ENCODE measurements at regions not wholly inside any gene's neighbourhood (a gene's known extent, or its start where the extent isn't known, plus 50 kb on each side); places are given as distances from the start of the nearest gene placed in this dataset.

- Mint-ChIP-seq H3K9me3 (peaks cover 3% of the 10 kb centered on the region), H3K36me3 (no peaks in the 10 kb centered on the region), H3K4me3 (no peak overlapping the region), H3K4me1 (no peaks in the 10 kb centered on the region), H3K27ac (no peak overlapping the region)
- ATAC-seq (peak; percentile 59), DNase-seq (ENCODE audit: low spot score in 2 of 2) (no peak)
These were observed 149.9 kb downstream of the RBM43 start for GRCh38 chr2:151111599-151112278.

- Mint-ChIP-seq H3K4me1 (no peaks in the 10 kb centered on the region), H3K27ac (no peak overlapping the region), H3K36me3 (no peaks in the 10 kb centered on the region), H3K9me3 (peaks cover 3% of the 10 kb centered on the region), H3K4me3 (no peak overlapping the region)
- no peak for DNase-seq (ENCODE audit: low spot score in 2 of 2)
- ATAC-seq, result no peak
These were observed 154.7 kb downstream of the RBM43 start for GRCh38 chr2:151106805-151107506.

DNA sequence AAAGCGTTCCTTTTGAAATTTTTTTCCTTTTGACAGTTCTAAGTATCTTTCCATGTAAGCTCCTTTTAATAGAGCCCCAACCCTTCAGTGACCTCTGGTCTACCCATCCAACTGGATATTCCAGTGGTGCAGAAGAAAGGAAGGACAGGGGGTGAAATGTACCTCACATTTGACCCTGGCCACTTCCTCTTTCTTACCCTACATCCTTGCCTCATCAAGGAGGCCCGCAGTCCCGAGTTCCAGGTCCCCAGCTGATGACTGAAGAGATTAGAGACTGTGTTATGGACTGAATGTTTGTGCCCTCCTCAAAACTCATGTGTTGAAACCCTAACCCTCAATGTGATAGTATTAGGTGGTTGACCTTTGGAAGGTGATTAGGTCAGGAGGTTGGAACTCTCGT lies 158.1 kb downstream of the RBM43 start:
- Mint-ChIP-seq H3K4me3 (no peak overlapping the region), H3K4me1 (no peaks in the 10 kb centered on the region), H3K36me3 (no peaks in the 10 kb centered on the region), H3K27ac (no peak overlapping the region), H3K9me3 (peaks cover 3% of the 10 kb centered on the region)
- no peak for ATAC-seq
- no peak for DNase-seq (ENCODE audit: low spot score in 2 of 2)

DNA sequence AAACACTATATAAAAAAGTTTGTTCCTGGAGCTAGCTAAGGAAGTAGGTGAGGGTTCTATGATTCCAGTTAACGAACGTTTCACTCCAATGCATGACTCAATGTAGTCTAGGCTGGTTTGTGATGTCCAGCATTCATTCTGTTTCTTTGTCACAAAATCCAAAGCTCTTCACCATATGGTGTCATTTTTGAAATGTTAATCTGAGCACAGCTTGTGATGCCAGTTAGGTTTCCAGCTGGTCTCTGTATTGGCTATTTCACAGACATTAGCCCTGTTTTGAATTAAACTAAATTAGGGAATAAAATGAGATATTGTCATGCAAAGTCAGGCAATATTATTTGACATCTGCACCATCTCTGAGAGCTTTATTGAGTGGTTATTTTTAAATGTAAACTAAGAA lies 159.4 kb downstream of the RBM43 start:
- H3K4me3 Mint-ChIP-seq, result no peak overlapping the region
- ATAC-seq, result no peak
- no peaks in the 10 kb centered on the region for H3K4me1 Mint-ChIP-seq
- no peak overlapping the region for H3K27ac Mint-ChIP-seq
- H3K36me3 Mint-ChIP-seq, result no peaks in the 10 kb centered on the region
- DNase-seq (ENCODE audit: low spot score in 2 of 2), result no peak
- H3K9me3 Mint-ChIP-seq, result no peaks in the 10 kb centered on the region

DNA sequence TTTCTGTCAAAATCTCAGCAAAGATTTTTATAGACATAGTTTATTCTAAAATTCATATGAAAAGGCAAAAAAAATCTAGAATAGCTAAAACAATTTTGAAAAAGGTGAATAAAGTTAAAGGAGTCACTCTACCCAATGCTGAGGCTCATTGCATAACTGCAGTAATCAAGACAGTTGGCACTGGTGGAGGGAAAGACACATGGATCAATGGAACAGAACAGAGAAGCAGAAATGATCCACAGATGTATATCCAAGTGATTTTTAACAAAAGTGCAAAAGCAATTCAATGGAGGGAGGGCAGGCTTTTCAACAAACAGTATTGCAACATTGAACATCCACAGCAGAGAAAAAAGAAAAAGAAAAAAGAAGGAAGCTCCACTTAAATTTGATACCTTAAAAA lies 162.8 kb downstream of the RBM43 start:
- Mint-ChIP-seq H3K9me3 (no peaks in the 10 kb centered on the region), H3K4me3 (no peak overlapping the region), H3K36me3 (no peaks in the 10 kb centered on the region), H3K4me1 (no peaks in the 10 kb centered on the region), H3K27ac (no peak overlapping the region)
- DNase-seq (ENCODE audit: low spot score in 2 of 2) (no peak), ATAC-seq (no peak)

- ATAC-seq (no peak), DNase-seq (ENCODE audit: low spot score in 2 of 2) (no peak)
- Mint-ChIP-seq H3K4me1 (no peaks in the 10 kb centered on the region), H3K36me3 (no peaks in the 10 kb centered on the region), H3K9me3 (no peaks in the 10 kb centered on the region), H3K27ac (no peak overlapping the region), H3K4me3 (no peak overlapping the region)
These were observed 163.8 kb downstream of the RBM43 start for GRCh38 chr2:151097895-151098294.

DNA sequence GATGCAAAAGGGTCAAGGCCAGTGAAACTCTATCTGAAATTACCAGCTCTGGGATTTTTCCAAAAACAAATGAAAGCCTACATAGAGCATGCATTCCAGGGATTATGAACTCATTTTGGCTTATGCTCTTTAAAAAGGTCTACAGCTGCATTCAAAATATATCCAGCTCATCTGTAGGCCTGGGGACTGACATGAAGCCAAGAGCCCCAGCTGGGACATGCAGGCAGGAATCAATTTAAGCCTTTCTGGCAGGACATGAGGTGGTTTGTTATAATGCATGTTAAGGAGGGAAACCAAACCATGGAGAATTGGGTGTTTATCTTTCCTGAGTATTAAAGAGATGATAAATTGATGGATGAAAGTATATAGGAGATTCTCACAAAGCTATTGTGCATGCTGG lies 164.5 kb downstream of the RBM43 start:
- Mint-ChIP-seq H3K4me1 (no peaks in the 10 kb centered on the region), H3K4me3 (no peak overlapping the region), H3K27ac (no peak overlapping the region), H3K9me3 (no peaks in the 10 kb centered on the region), H3K36me3 (no peaks in the 10 kb centered on the region)
- ATAC-seq (no peak), DNase-seq (ENCODE audit: low spot score in 2 of 2) (no peak)

DNA sequence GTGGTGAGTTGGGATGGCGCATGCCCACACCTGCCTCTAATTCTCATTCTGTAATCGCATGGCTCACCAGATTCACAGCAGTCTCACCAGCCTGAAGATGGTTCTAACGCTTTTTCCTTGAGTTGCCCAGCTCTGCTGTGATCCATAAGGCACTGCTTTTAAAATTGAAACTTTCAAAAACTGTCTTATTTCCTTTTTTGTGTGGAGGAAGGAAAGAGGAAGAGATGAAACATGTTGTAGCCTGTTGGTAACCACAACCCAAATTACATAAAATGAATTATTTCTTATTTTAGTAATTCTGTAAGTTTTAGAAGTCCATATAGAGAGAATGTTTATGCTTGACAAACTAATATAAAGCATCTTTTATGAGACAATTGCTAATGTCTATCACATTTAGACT lies 165.4 kb downstream of the RBM43 start:
- ATAC-seq (no peak), DNase-seq (ENCODE audit: low spot score in 2 of 2) (no peak)
- Mint-ChIP-seq H3K36me3 (no peaks in the 10 kb centered on the region), H3K9me3 (no peaks in the 10 kb centered on the region), H3K4me1 (no peaks in the 10 kb centered on the region), H3K4me3 (no peak overlapping the region), H3K27ac (no peak overlapping the region)

GRCh38 chr2:151095463-151095862 lies 166.2 kb downstream of the RBM43 start:
- DNase-seq (ENCODE audit: low spot score in 2 of 2), result no peak
- no peak for ATAC-seq
- Mint-ChIP-seq H3K4me1 (no peaks in the 10 kb centered on the region), H3K4me3 (no peak overlapping the region), H3K27ac (no peak overlapping the region), H3K9me3 (no peaks in the 10 kb centered on the region), H3K36me3 (no peaks in the 10 kb centered on the region)

GRCh38 chr2:151091583-151091982 lies 170.1 kb downstream of the RBM43 start:
- DNase-seq (ENCODE audit: low spot score in 2 of 2) (no peak), ATAC-seq (no peak)
- Mint-ChIP-seq H3K27ac (no peak overlapping the region), H3K9me3 (no peaks in the 10 kb centered on the region), H3K36me3 (no peaks in the 10 kb centered on the region), H3K4me3 (no peak overlapping the region), H3K4me1 (no peaks in the 10 kb centered on the region)

DNA sequence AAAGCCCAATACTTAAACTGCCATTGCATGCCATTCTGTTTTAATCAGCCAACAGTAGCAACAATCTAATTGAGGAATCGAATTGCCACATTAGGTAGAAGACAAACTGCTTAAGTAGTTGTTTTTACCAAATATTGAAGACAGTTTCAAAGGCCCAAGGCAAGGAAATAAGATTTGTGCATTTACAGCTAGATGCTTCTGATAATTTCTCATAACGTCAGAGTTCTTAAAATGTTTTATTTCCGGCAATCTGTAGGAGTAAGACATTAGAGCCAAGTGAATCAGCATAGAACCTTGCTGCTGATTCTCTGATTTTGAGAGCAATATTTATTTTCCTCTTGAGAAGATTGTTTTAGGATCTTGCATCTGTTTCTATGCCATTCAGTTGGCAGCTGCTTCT lies 174.3 kb downstream of the RBM43 start:
- no peaks in the 10 kb centered on the region for H3K36me3 Mint-ChIP-seq
- no peak overlapping the region for H3K27ac Mint-ChIP-seq
- no peak overlapping the region for H3K4me3 Mint-ChIP-seq
- no peaks in the 10 kb centered on the region for H3K4me1 Mint-ChIP-seq
- ATAC-seq, result no peak
- DNase-seq (ENCODE audit: low spot score in 2 of 2), result no peak
- no peaks in the 10 kb centered on the region for H3K9me3 Mint-ChIP-seq

- Mint-ChIP-seq H3K4me3 (no peak overlapping the region), H3K27ac (no peak overlapping the region), H3K4me1 (no peaks in the 10 kb centered on the region), H3K36me3 (no peaks in the 10 kb centered on the region), H3K9me3 (no peaks in the 10 kb centered on the region)
- ATAC-seq, result no peak
- no peak for DNase-seq (ENCODE audit: low spot score in 2 of 2)
These were observed 176.5 kb downstream of the RBM43 start for GRCh38 chr2:151085181-151085611.

- DNase-seq (ENCODE audit: low spot score in 2 of 2) (no peak), ATAC-seq (no peak)
- no peaks in the 10 kb centered on the region for H3K36me3 Mint-ChIP-seq
- no peak overlapping the region for H3K27ac Mint-ChIP-seq
- H3K4me3 Mint-ChIP-seq, result no peak overlapping the region
- no peaks in the 10 kb centered on the region for H3K4me1 Mint-ChIP-seq
- no peaks in the 10 kb centered on the region for H3K9me3 Mint-ChIP-seq
These were observed 177.5 kb downstream of the RBM43 start for GRCh38 chr2:151083856-151084795.

DNA sequence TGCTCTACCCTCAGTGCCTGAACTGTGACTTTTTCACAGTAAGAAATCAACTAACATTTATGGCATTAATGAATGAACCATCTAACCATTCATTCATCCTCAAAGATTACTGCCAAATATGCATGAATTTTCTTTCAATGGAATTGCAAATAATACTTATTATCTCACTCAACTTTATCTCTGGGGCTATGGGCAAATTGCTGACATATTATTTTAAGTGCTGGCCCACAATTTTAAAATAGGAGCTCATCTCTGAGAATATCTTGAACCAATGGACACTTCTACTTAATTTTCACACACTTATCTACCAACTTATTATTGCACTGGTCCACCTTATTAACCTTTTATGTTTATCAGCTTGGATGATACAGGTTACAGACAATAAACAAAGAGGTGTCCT lies 182.8 kb downstream of the RBM43 start:
- Mint-ChIP-seq H3K4me3 (no peak overlapping the region), H3K9me3 (peaks cover 7% of the 10 kb centered on the region), H3K27ac (no peak overlapping the region), H3K36me3 (no peaks in the 10 kb centered on the region), H3K4me1 (no peaks in the 10 kb centered on the region)
- no peak for ATAC-seq
- no peak for DNase-seq (ENCODE audit: low spot score in 2 of 2)

DNA sequence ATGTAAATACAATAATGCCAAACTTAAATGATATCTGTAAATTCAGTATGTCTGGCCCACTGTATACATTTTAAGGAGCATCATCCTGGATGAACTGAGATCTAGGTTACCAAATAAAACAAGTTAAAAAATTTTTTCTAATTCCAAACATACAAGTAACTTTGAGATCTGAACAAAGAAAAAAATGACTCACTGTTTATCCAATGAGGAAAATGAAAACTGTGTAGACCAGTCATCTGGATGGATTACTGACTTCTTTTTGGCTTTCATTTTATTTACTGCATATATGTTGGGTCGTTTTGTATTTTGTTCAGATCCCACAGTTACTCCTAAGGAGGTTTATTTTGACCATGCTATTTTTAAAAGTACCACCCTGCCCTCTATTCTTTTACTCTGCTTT lies 189.8 kb downstream of the RBM43 start:
- ATAC-seq, result no peak
- no peak for DNase-seq (ENCODE audit: low spot score in 2 of 2)
- no peak overlapping the region for H3K27ac Mint-ChIP-seq
- H3K4me3 Mint-ChIP-seq, result no peak overlapping the region
- no peaks in the 10 kb centered on the region for H3K4me1 Mint-ChIP-seq
- peaks cover 4% of the 10 kb centered on the region for H3K9me3 Mint-ChIP-seq
- H3K36me3 Mint-ChIP-seq, result no peaks in the 10 kb centered on the region
